H1 (cell line): ENCODE measurements at regions not wholly inside any gene's neighbourhood (a gene's known extent, or its start where the extent isn't known, plus 50 kb on each side); places are given as distances from the start of the nearest gene placed in this dataset.

Experiments
- CTCF ChIA-PET: fragments of 300-600 bp; sonication (Branson Sonifier 250); formaldehyde crosslinking; loops from one replicate; lab custom pipeline; 2021; ENCODE audit not compliant: partially characterized antibody; lab: Charles Lee
- POLR2A ChIA-PET: fragments of 300-600 bp; sonication (Branson Sonifier 250); formaldehyde crosslinking; loops from one replicate; lab custom pipeline; 2021; ENCODE audit warnings: inconsistent platforms; ENCODE audit not compliant: partially characterized antibody; lab: Charles Lee
- DNase-seq, 2 experiments: peaks; one replicate each; pipeline versions ENCODE4 v3.0.0 to v3.0.0-alpha.2; 2010 to 2022; ENCODE audit warnings: low spot score in 2 of 2, low read depth in 1 of 2, mixed read lengths in 1 of 2
- FAIRE-seq: peaks from 2 replicates; lab custom pipeline; 2011; peaks lifted over from hg19 to GRCh38; lab: Jason Lieb, UNC
- H2AFZ ChIP-seq: 2 replicates; pipeline ENCODE4 v1.8.1; 2012; ENCODE audit warnings: low read length, inconsistent platforms
- H2AK5ac ChIP-seq: 2 replicates; pipeline ENCODE4 v1.6.1; 2013; ENCODE audit warnings: low read depth, low read length
- H2BK120ac ChIP-seq: replicated peaks from 2 replicates; pipeline ENCODE3; 2013; ENCODE audit warnings: low read depth, low read length, inconsistent platforms
- H2BK12ac ChIP-seq: 2 replicates; pipeline ENCODE4 v1.6.1; 2013; ENCODE audit warnings: low read depth, low read length
- H2BK15ac ChIP-seq: 2 replicates; pipeline ENCODE4 v1.6.1; 2013; ENCODE audit warnings: low read length
- H2BK20ac ChIP-seq: 2 replicates; pipeline ENCODE4 v1.6.1; 2013; ENCODE audit warnings: low read length
- H2BK5ac ChIP-seq: 2 replicates; pipeline ENCODE4 v1.6.1; 2013; ENCODE audit warnings: low read depth, low read length
- H3K14ac ChIP-seq: 2 replicates; pipeline ENCODE4 v1.6.1; 2013; ENCODE audit warnings: inconsistent platforms; ENCODE audit not compliant: insufficient read length
- H3K18ac ChIP-seq: 2 replicates; pipeline ENCODE4 v1.6.1; 2013; ENCODE audit warnings: low read length; ENCODE audit errors: extremely low read depth
- H3K23ac ChIP-seq: 2 replicates; pipeline ENCODE4 v1.6.1; 2013; ENCODE audit warnings: inconsistent platforms; ENCODE audit not compliant: insufficient read length
- H3K23me2 ChIP-seq: 2 replicates; pipeline ENCODE4 v1.6.1; 2013; ENCODE audit warnings: low read depth, low read length
- H3K27ac ChIP-seq: 2 replicates; pipeline ENCODE4 v1.6.1; 2011; ENCODE audit warnings: low read depth, low read length, inconsistent platforms
- H3K27me3 ChIP-seq, 4 experiments: replicated peaks in 1 of 4; 1 replicate in 1 of 4; 2 replicates in 3 of 4; pipeline versions ENCODE4 v1.6.1 to v1.8.1; 2011 to 2013; ENCODE audit warnings: low read length in 3 of 4, mild to moderate bottlenecking in 3 of 4, inconsistent platforms in 2 of 4, mixed read lengths in 2 of 4, moderate library complexity in 1 of 4; ENCODE audit not compliant: control insufficient read depth in 3 of 4, insufficient read depth in 3 of 4; ENCODE audit errors: extremely low read depth in 1 of 4
- H3K36me3 ChIP-seq, 4 experiments: 2 replicates each; pipeline versions ENCODE4 v1.6.1 to v1.8.1; 2011 to 2013; ENCODE audit warnings: mild to moderate bottlenecking in 4 of 4, low read length in 3 of 4, moderate library complexity in 2 of 4, control low read depth in 1 of 4, inconsistent platforms in 1 of 4; ENCODE audit not compliant: insufficient read depth in 4 of 4, control insufficient read depth in 2 of 4
- H3K4ac ChIP-seq: replicated peaks from 2 replicates; pipeline ENCODE3; 2013; ENCODE audit warnings: low read length, low read depth, mixed read lengths, inconsistent platforms; ENCODE audit not compliant: insufficient read length
- H3K4me1 ChIP-seq, 4 experiments: replicated peaks in 1 of 4; 1 replicate in 1 of 4; 2 replicates in 3 of 4; pipeline versions ENCODE4 v1.6.1 to v1.8.1; 2011 to 2013; ENCODE audit warnings: low read length in 3 of 4, inconsistent platforms in 2 of 4, mixed read lengths in 1 of 4; ENCODE audit not compliant: insufficient read depth in 4 of 4, control insufficient read depth in 3 of 4
- H3K4me2 ChIP-seq, 2 experiments: 2 replicates each; pipeline versions ENCODE4 v1.6.1 to v1.8.1; 2011 to 2013; ENCODE audit warnings: low read depth in 2 of 2, low read length in 2 of 2, control low read depth in 1 of 2, inconsistent platforms in 1 of 2, mild to moderate bottlenecking in 1 of 2; ENCODE audit not compliant: insufficient read depth in 1 of 2
- H3K4me3 ChIP-seq, 4 experiments: fragments of 200-600, 300-600 bp in 1 of 4; sonication (generic), shearing (Covaris generic), sonication (Bioruptor Twin) in 1 of 4; 2 replicates each; pipeline versions ENCODE4 v1.5.1 to v1.8.1; 2011 to 2016; ENCODE audit warnings: low read length in 4 of 4, low read depth in 3 of 4, control low read depth in 2 of 4, inconsistent platforms in 2 of 4, mild to moderate bottlenecking in 2 of 4, mixed read lengths in 1 of 4, moderate library complexity in 1 of 4; ENCODE audit not compliant: insufficient read depth in 2 of 4; ENCODE audit errors: extremely low read depth in 1 of 4
- H3K56ac ChIP-seq: replicated peaks from 2 replicates; pipeline ENCODE3; 2013; ENCODE audit warnings: low read depth, mild to moderate bottlenecking, mixed read lengths, low read length, inconsistent platforms; ENCODE audit not compliant: insufficient read length
- H3K79me1 ChIP-seq: 2 replicates; pipeline ENCODE4 v1.6.1; 2013; ENCODE audit warnings: low read depth, low read length, control low read depth
- H3K79me2 ChIP-seq, 2 experiments: 2 replicates each; pipeline versions ENCODE4 v1.6.1 to v1.8.1; 2012 to 2013; ENCODE audit warnings: low read length in 2 of 2, mild to moderate bottlenecking in 2 of 2, inconsistent platforms in 1 of 2; ENCODE audit not compliant: insufficient read depth in 2 of 2, control insufficient read depth in 1 of 2
- H3K9ac ChIP-seq, 4 experiments: replicated peaks in 1 of 4; 1 replicate in 1 of 4; 2 replicates in 3 of 4; pipeline versions ENCODE4 v1.6.1 to v1.8.1; 2011 to 2013; ENCODE audit warnings: low read depth in 3 of 4, low read length in 3 of 4, control low read depth in 2 of 4, mild to moderate bottlenecking in 2 of 4, moderate library complexity in 2 of 4, inconsistent platforms in 1 of 4; ENCODE audit errors: extremely low read depth in 1 of 4
- H3K9me3 ChIP-seq, 2 experiments: 2 replicates each; pipeline versions ENCODE4 v1.6.1 to v1.8.1; 2012 to 2013; ENCODE audit warnings: mild to moderate bottlenecking in 2 of 2, moderate library complexity in 2 of 2, control low read depth in 1 of 2, inconsistent platforms in 1 of 2, low read depth in 1 of 2, low read length in 1 of 2, mixed read lengths in 1 of 2; ENCODE audit not compliant: insufficient read depth in 2 of 2
- H4K20me1 ChIP-seq, 2 experiments: replicated peaks in 1 of 2; 2 replicates each; pipeline versions ENCODE3 to v1.8.1; 2011 to 2013; ENCODE audit warnings: inconsistent platforms in 2 of 2, low read length in 2 of 2, mild to moderate bottlenecking in 1 of 2; ENCODE audit not compliant: insufficient read depth in 2 of 2, control insufficient read depth in 1 of 2
- H4K5ac ChIP-seq: 2 replicates; pipeline ENCODE4 v1.6.1; 2013; ENCODE audit warnings: low read length, low read depth, mixed read lengths, inconsistent platforms; ENCODE audit not compliant: insufficient read length
- H4K8ac ChIP-seq: 2 replicates; pipeline ENCODE4 v1.8.0; 2013; ENCODE audit warnings: mild to moderate bottlenecking, moderate library complexity, low read length, inconsistent platforms; ENCODE audit not compliant: insufficient read depth; ENCODE audit errors: extremely low read depth
- H4K91ac ChIP-seq: replicated peaks from 2 replicates; pipeline ENCODE3; 2013; ENCODE audit warnings: low read length, mixed read lengths, inconsistent platforms; ENCODE audit not compliant: insufficient read length
- ASH2L ChIP-seq: fragments of 200-600, 300-600 bp; sonication (generic); IDR thresholded peaks from one replicate; pipeline ENCODE4 v1.7.1; 2017; ENCODE audit warnings: low read length
- CBX8 ChIP-seq: fragments of 300-800, 300-1000 bp; sonication (generic); IDR thresholded peaks from 2 replicates; pipeline ENCODE4 v1.7.1; 2016; ENCODE audit warnings: low read depth, low read length, borderline replicate concordance
- EZH2 ChIP-seq: fragments of 200-600 bp; sonication (generic); IDR thresholded peaks from 2 replicates; pipeline ENCODE4 v1.7.1; 2012; ENCODE audit warnings: low read depth, mild to moderate bottlenecking, moderate library complexity, low read length, inconsistent platforms; ENCODE audit not compliant: severe bottlenecking
- FOSL1 ChIP-seq: IDR thresholded peaks from 2 replicates; pipeline ENCODE4 v1.6.1; 2011; ENCODE audit warnings: mild to moderate bottlenecking, low read depth, low read length, moderate library complexity; ENCODE audit not compliant: insufficient read depth
- HDAC2 ChIP-seq, 2 experiments: fragments of 300-600 bp in 1 of 2; sonication (generic) in 1 of 2; IDR thresholded peaks; 2 replicates each; pipeline ENCODE4 v1.6.1; 2011 to 2012; ENCODE audit warnings: low read depth in 2 of 2, low read length in 2 of 2, mild to moderate bottlenecking in 2 of 2, moderate library complexity in 2 of 2, borderline replicate concordance in 1 of 2, inconsistent platforms in 1 of 2
- JUN ChIP-seq: IDR thresholded peaks from 2 replicates; pipeline ENCODE4 v1.6.1; 2011; ENCODE audit warnings: low read depth, mild to moderate bottlenecking, improper control_type of control experiment, low read length
- JUND ChIP-seq: IDR thresholded peaks from 2 replicates; pipeline ENCODE4 v1.6.1; 2011; ENCODE audit warnings: mild to moderate bottlenecking, improper control_type of control experiment, low read length
- KDM5A ChIP-seq: fragments of 200-600 bp; IDR thresholded peaks from 2 replicates; pipeline ENCODE4 v1.7.1; 2012; ENCODE audit warnings: mild to moderate bottlenecking, low read length, inconsistent platforms, mixed read lengths
- POLR2A ChIP-seq, 2 experiments: IDR thresholded peaks; 1 replicate in 1 of 2; 2 replicates in 1 of 2; pipeline ENCODE4 v1.6.1; 2011; ENCODE audit warnings: low read depth in 2 of 2, low read length in 2 of 2, mild to moderate bottlenecking in 2 of 2; ENCODE audit errors: control extremely low read depth in 1 of 2
- RBBP5 ChIP-seq: IDR thresholded peaks from 2 replicates; pipeline ENCODE4 v1.7.1; 2012; ENCODE audit warnings: low read depth, mild to moderate bottlenecking, inconsistent platforms, low read length, moderate library complexity, borderline replicate concordance
- SIX5 ChIP-seq: IDR thresholded peaks from 2 replicates; pipeline ENCODE4 v1.6.1; 2011; ENCODE audit warnings: mild to moderate bottlenecking, low read depth, low read length
- TBP ChIP-seq: IDR thresholded peaks from 2 replicates; pipeline ENCODE4 v1.6.1; 2011; ENCODE audit warnings: low read depth, low read length, improper control_type of control experiment
- TEAD4 ChIP-seq: IDR thresholded peaks from 2 replicates; pipeline ENCODE4 v1.6.1; 2012; ENCODE audit warnings: low read depth, low read length, inconsistent platforms, mixed read lengths
- TF ChIP-seq, protein P1 (sequence below), 3 experiments: IDR thresholded peaks; 1 replicate in 2 of 3; 2 replicates in 1 of 3; pipeline versions ENCODE4 v1.5.1 to v1.6.1; 2011; ENCODE audit warnings: low read length in 3 of 3, mild to moderate bottlenecking in 3 of 3, inconsistent platforms in 2 of 3, low read depth in 1 of 3, moderate library complexity in 1 of 3; ENCODE audit not compliant: insufficient read depth in 1 of 3; ENCODE audit errors: control extremely low read depth in 1 of 3

DNA sequence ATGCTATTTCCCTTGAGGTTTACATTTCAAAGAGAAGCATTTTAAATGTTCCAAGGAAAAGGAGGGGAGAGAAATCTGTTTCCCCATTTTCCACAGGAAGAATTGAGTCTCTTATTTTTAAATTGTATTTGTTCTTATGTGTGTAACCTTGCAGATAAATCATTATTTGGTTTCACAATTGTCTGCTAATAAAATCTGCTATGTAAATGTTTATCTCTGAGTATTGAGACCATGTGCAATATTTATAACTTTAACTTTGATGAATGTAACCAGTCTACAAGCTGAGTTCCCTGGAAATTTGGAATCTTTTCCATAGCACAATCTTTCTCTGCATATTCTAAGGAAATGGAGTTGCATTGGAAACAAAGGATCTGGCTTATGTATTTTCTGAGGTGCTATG, 209.6 kb downstream of the PTBP2 start:
- no peak overlapping the region for H4K91ac ChIP-seq
- no peak overlapping the region for H3K23ac ChIP-seq
- H3K18ac ChIP-seq = no peak overlapping the region
- no peaks in the 10 kb centered on the region for H3K79me1 ChIP-seq
- peaks cover 0 to 7% (median 0%) of the 10 kb centered on the region in 4 experiments; a peak in 1 of 7 replicates for H3K4me1 ChIP-seq
- no peaks in the 10 kb centered on the region for H3K27me3 ChIP-seq
- no peak overlapping the region for H2AFZ ChIP-seq
- H3K4me2 ChIP-seq = no peak overlapping the region
- no peaks in the 10 kb centered on the region for H3K23me2 ChIP-seq
- H4K20me1 ChIP-seq = no peaks in the 10 kb centered on the region
- H3K4me3 ChIP-seq = no peak overlapping the region
- H2BK15ac ChIP-seq = no peak overlapping the region
- no peaks in the 10 kb centered on the region for H3K79me2 ChIP-seq
- no peak overlapping the region for H2BK5ac ChIP-seq
- H4K5ac ChIP-seq = no peak overlapping the region
- ChIA-PET CTCF (no interaction called here), POLR2A (no interaction called here)
- H3K9ac ChIP-seq = no peak overlapping the region
- H3K36me3 ChIP-seq = no peaks in the 10 kb centered on the region
- no peak overlapping the region for H3K27ac ChIP-seq
- H3K14ac ChIP-seq = no peak overlapping the region
- no peak overlapping the region for H3K4ac ChIP-seq
- peaks cover 8 to 11% of the 10 kb centered on the region in 2 experiments for H3K9me3 ChIP-seq
- no peak overlapping the region for H2BK120ac ChIP-seq
- no peak overlapping the region for H3K56ac ChIP-seq
- no peak for FAIRE-seq
- H2BK20ac ChIP-seq = no peak overlapping the region
- no peak for DNase-seq
- no peak overlapping the region for H2AK5ac ChIP-seq
- H2BK12ac ChIP-seq = no peak overlapping the region
- no peak overlapping the region for H4K8ac ChIP-seq
- TF ChIP-seq TEAD4 (no peak), HDAC2 (IDR thresholded peaks at IDR 0.05; ENCODE audit: borderline replicate concordance in 1 of 2, low read depth in 2 of 2, low read length in 2 of 2) (no peak), TBP (no peak), EZH2 (no peak), ASH2L (no peak), FOSL1 (no peak), JUND (no peak), POLR2A (IDR thresholded peaks at IDR 0.05; ENCODE audit: control extremely low read depth in 1 of 2, low read depth in 2 of 2, low read length in 2 of 2) (no peak), SIX5 (no peak), JUN (no peak), KDM5A (no peak), CBX8 (no peak), RBBP5 (no peak)
- TF ChIP-seq, protein P1, sequence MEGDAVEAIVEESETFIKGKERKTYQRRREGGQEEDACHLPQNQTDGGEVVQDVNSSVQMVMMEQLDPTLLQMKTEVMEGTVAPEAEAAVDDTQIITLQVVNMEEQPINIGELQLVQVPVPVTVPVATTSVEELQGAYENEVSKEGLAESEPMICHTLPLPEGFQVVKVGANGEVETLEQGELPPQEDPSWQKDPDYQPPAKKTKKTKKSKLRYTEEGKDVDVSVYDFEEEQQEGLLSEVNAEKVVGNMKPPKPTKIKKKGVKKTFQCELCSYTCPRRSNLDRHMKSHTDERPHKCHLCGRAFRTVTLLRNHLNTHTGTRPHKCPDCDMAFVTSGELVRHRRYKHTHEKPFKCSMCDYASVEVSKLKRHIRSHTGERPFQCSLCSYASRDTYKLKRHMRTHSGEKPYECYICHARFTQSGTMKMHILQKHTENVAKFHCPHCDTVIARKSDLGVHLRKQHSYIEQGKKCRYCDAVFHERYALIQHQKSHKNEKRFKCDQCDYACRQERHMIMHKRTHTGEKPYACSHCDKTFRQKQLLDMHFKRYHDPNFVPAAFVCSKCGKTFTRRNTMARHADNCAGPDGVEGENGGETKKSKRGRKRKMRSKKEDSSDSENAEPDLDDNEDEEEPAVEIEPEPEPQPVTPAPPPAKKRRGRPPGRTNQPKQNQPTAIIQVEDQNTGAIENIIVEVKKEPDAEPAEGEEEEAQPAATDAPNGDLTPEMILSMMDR (IDR thresholded peaks at IDR 0.05; ENCODE audit: control extremely low read depth in 1 of 3, insufficient read depth in 1 of 3, low read depth in 1 of 3, low read length in 3 of 3) = no peak
